GM19463 (cell line): ENCODE measurements at regions not wholly inside any gene's neighbourhood (a gene's known extent, or its start where the extent isn't known, plus 50 kb on each side); places are given as distances from the start of the nearest gene placed in this dataset.
"Not testable (repeated sequence)": the region's sequence is repeated elsewhere in the genome, so short reads cannot be mapped to it uniquely, and the experiment has no call there.

Source experiments
- ATAC-seq: cut with Tn5 transposase; IDR thresholded peaks from one replicate; pipeline ENCODE4 v1.9.1; 2021; ENCODE audit warnings: mild to moderate bottlenecking, moderate library complexity; ENCODE audit not compliant: unreplicated experiment

DNA sequence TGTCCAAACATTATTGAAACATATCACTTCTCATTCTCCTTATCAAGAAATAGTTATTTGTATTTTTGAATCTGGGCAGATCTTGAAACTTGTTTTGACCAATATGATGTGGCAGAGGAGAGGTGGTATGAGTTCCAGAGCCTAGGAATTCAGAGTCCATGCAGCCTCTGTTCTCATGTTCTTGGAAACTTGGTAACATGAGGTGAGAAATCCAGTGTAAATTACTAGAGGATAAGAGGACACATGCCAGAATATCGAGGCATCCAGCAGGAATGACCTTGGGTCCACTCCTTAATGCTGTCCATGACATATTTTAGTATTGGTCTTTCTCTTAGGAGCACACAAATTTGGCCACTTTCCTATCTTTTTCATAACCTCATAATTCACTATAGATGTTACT is 1374.6 kb downstream of the FSCB start:
- ATAC-seq = no peak

DNA sequence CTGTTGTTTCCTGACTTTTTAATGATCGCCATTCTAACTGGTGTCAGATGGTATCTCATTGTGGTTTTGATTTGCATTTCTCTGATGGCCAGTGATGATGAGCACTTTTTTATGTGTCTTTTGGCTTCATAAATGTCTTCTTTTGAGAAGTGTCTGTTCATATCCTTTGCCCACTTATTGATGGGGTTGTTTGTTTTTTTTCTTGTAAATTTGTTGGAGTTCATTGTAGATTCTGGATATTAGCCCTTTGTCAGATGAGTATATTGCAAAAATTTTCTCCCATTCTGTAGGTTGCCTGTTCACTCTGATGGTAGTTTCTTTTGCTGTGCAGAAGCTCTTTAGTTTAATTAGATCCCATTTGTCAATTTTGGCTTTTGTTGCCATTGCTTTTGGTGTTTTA is 1378.7 kb downstream of the FSCB start:
- not testable (repeated sequence) for ATAC-seq

DNA sequence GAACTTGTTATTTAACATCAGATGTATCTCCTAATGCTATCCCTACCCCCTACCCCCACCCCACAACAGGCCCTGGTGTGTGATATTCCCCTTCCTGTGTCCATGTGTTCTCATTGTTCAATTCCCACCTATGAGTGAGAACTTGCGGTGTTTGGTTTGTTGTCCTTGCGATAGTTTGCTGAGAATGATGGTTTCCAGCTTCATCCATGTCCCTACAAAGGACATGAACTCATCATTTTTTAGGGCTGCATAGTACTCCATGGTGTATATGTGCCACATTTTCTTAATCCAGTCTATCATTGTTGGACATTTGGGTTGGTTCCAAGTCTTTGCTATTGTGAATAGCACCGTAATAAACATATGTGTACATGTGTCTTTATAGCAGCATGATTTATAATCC is 1379.2 kb downstream of the FSCB start:
- not testable (repeated sequence) for ATAC-seq

DNA sequence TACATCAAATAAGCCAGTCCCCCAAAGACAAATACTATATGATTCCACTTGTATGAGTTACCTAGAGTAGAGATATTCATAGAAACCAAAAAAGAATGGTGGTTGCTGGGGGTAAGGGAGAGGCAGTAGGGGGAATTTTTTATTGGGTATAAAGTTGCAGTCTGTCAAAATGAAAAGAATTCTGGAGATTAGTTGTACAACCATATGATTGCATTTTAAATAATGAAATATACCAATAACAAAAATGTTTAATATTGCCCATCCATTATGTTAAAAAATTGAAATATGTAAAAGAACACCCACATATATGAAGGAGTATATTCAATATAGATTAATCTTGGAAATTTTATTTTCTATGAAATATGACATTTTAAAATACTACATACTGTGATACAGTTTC is 1383.5 kb downstream of the FSCB start:
- ATAC-seq = no peak

DNA sequence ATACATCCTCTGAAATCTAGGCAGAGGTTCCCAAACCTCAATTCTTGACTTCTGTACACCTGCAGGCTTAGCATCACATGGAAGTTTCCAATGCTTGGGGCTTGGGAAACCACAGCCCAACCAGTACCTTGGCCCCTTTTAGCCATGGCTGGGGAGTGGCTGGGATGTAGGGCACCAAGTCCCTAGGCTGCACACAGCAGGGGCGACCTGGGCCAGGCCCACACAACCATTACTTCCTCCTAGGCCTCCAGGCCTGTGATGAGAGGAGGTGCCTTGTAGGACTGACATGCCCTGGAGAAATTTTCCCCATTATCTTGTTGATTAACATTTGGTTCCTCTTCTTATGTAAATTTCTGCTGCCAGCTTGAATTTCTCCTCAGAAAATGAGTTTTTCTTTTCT is 1387.4 kb downstream of the FSCB start:
- no peak for ATAC-seq

DNA sequence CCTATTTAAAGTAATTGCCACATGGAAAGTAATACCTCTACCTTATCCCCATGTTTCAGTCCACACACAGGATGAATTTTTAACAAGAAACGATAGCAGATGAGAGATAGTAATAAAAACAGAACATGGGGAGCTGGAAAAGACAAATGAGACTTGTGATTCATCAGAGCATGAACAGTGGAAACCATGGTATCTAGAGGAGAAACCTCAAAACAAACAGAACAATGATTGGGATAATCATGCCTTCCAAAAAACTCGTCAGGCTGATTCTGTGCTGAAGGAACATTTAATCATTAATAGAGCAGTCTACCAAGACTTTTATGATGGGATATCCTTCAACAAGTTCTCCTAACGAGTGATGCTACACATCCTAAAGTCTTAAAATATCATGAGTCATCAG is 1390.7 kb downstream of the FSCB start:
- ATAC-seq = no peak

DNA sequence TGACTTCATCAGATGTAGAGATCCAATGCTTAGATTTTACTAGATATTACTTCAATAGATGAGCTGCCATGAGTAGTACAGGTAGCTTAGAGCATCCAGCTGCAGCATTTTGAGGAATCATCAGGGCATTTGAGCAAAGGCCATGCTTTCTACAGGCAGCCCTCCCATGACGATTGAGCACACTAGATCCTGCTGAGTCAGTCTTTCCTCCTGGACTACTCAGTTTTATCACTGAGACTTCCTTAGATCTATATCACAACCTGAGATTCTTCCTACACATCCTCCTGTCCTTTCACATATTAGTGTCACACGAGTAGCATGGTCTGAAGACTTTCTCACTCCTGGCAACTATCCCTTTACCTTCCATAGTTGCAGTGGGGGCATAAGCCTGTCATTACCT is 1401.8 kb downstream of the FSCB start:
- no peak for ATAC-seq

DNA sequence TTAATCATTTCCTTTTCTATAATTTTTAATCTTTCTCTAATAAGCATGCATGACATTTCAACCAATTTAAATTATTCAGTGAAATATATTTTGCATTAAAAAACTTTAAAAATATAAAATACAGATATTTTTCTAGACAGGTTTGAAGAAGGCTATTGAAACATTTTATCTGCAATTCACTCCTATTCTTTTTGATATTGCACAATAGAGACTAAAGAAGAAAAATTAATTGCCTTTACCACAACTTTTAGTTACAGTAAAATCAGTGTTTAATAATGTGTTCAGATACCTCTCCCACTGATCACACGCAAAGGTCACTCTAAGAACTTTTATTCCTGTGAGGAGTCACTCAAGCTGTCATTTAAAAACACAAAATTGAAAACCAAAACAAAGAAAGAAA is 1416.7 kb downstream of the FSCB start:
- no peak for ATAC-seq

DNA sequence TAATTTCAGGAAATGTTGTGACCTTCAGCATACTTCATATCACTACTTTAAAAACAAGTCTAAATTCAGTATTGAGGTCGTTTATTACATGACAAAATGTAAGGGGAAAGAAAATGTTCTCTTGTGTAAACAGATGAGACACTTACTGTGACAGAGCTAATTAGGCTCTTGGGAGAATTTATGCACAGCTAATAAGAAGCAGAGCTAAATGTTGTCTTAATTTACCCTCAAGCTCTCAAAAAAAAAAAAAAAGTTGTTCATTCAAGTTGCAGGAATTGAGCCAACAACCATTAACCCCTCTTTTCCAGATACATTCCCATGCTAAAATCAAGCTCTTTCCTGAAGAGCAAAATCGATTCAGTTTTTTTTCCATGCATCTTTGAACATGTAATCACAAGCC is 1419.4 kb downstream of the FSCB start:
- ATAC-seq = no peak

DNA sequence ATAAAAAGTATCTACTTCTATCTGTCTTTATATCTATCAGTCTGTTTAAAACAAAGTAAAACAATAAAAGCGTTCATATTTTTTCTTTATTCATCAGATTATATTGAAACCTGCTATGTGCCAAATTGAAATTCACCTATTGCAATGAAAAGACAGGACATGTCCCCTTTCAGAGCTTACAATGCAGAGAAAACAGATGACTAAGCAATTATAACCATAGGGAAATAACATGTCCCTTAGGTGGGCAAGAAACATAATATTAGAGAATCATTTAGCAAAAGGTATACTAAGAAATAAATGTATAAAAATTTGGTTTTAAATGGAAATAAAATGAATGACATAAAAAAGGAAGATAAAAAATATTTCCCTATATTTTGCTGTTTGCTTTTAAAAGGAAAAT is 1421.3 kb downstream of the FSCB start:
- ATAC-seq = no peak

DNA sequence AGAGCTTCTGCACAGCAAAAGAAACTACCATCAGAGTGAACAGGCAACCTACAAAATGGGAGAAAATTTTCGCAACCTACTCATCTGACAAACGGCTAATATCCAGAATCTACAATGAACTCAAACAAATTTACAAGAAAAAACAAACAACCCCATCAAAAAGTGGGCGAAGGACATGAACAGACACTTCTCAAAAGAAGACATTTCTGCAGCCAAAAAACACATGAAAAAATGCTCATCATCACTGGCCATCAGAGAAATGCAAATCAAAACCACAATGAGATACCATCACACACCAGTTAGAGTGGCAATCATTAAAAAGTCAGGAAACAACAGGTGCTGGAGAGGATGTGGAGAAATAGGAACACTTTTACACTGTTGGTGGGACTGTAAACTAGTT is 1439.7 kb downstream of the FSCB start:
- ATAC-seq = not testable (repeated sequence)

DNA sequence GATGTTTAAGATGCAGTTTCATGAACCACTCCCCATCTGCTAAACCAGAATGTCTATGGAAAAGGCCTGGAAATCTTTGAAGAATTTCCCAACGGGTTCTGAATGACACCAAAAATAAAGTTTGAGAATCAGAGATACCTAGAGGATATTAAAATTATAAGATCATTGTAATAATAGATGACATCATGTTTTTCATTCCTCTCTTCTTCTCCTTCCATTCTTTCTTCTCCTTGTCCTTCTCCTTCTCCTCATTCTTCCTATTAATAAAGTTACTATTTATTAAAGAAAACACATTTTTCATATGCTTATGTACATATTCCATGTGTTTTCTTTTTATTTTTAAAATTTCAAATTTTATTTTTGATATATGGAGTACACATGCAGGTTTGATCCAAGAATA is 1449.4 kb downstream of the LRFN5 start:
- no peak for ATAC-seq

DNA sequence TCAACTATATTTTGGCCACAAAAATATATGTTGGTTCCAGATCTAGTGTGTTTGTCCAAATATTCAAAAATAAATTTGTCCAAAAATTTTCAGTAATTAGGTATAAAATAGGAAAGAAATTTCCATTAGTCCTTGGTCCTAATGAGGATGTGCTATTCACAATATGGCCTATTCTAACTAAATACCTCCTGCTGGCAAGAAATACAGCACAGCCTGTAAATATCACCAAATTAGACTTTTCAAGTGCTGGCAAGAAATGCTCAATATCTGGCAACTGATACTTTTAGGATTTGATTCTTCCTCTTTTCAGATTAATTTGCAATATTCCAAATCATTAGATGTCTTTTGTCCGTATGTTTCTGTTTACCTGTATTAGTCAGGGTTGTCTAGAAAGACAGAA is 1446.2 kb downstream of the LRFN5 start:
- no peak for ATAC-seq

DNA sequence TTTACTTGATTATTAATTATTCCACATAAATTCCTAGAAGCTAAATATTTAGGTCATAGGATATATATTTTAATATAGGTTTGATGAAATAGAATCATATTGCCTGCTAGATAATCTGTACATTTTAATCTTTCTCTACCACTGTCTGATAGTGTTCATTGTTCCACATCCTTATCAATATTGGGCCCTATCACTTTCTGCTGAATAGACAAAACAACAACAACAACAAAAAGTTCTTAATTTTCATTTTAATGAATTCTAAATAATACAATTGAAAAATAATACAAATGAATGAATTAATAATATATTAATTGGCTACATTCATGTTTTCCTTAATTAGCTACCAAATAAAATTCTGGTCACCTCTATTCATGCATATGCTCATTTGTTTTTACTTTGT is 1437.2 kb downstream of the LRFN5 start:
- no peak for ATAC-seq

DNA sequence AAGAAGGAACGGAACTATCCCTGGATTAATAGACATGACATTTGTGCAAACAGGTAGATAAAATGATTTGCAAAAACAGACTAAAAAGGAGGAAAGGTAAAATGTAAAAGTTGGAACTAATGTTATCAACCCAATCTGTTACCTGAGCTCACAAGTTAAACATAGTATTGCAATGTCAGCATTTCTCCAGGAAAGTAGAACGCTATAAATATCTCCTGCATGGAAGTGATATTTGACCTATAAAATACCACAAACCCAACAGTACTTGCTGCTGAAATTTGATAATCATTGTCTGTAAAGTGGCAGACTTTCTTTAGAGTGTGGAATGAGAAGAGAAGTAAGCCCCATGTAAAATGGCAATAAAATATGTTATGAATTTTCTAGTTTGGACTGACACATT is 1435.7 kb downstream of the LRFN5 start:
- ATAC-seq = no peak

DNA sequence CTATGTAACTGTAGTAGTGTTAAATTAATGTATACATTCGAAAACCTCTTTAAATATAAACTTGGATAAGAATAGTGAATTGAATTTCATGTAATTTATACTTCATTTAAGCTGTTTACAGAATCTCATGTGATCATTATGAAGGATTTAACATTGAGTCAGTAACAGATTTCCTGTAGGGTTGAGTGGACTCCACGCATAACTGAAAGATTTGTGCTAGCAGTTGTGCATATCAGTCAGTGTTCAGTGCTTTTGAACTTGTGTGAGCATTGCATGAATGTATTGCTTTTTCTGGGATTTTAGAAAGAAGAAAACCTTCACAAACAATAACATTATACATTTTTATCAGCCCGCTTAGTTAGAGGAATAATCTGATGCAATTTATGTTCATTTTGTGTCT is 1435.3 kb downstream of the LRFN5 start:
- no peak for ATAC-seq

DNA sequence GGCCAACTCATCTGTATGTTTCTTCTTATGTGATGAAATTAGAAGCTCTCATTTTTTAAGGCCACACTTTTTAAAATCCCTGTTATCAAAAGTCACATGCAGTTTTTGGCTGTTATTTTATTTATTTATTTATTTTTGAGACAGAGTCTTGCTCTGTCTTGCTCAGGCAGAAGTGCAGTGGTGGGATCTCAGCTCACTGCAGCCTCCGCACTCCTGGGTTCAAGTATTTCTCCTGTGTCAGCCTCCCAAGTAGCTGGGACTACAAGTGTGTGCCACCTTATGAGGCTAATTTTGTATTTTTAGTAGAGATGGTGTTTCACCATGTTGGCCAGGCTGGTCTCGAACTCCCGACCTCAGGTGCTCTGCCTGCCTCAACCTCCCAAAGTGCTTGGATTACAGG is 1434.5 kb downstream of the LRFN5 start:
- ATAC-seq = no peak

DNA sequence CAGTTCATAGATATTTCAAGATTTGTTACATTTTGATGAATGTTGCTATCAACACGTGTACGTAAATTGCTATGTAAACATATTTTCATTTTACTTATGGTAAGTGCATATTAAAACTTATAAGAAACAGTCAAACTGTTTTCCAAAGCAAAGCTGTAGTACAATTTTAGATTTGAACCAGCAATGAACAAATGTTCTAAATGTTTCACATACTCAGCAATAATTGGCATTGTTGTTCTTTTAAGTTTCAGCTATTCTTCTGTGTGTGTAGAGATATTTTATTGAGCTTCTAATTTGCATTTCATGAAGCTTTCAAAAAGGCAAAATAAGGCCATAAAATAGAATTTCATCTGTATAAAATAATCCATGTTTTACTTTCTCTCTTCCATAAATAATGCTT is 1433.2 kb downstream of the LRFN5 start:
- no peak for ATAC-seq

DNA sequence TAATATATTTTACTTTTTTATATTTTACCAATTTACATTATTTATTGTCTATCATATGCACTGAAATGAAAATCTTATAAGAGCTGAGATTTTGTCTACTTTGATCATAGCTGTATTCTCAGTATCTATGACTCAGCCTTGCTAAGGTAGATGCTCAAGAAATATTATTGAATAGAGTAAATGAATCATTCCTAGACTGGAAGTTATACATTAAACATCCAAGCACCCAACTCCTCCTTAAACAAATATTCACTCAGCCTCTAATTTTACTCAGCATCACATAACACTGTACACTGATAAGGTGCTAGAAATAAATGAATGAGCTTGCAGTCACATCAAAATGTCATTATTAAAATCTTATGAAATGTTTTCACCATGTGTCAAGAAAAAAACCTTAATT is 1424.9 kb downstream of the LRFN5 start:
- no peak for ATAC-seq

DNA sequence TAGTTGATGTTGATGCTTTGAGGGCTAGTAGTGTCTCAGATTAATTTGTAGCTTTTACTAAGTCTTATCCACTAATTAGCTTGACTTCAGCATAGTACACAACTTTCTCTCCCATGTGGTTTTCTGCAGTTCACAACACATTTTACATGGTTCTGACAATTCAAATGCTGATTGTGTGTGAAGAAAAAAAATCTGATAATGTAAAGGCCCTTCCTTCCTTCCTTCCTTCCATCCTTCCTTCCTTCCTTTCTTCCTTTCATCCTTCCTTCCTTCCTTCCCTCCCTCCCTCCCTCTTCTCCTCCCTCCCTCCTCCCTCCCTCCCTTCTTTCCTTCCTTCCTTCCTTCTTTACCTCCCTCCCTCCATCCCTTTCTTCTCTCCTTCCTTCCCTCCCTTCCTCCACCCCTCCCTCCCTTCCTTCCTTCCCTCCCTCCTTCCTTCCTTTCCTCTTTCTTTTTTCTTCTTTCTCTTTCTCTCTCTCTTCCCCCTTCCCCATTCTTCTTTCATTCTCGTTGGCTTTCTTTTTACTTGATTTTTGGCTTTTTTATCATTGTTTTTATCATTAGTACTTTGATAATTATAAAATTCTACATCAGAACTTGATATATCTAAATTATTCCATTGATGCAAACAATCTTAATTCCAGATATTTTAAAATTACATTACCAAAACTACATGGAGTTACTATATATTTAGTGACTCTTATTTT is 1415.6 kb downstream of the LRFN5 start:
- no peak for ATAC-seq

DNA sequence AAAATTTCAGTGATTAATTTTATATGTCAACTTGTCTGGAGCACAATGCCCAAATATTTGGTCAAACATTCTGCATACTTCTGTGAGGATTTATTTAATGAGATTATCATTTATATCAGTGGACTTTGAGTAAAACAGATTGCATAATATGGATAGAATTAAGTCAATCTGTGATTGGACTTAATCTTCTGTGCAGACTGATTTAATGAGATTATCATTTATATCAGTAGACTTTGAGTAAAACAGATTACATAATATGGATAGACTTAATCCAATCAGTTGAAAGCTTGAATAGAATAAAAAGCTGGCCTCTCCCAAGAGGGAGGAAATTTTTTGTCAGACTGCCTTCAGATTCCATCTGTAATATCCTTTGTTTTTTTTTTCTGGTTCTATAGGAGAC is 1413.2 kb downstream of the LRFN5 start:
- no peak for ATAC-seq

DNA sequence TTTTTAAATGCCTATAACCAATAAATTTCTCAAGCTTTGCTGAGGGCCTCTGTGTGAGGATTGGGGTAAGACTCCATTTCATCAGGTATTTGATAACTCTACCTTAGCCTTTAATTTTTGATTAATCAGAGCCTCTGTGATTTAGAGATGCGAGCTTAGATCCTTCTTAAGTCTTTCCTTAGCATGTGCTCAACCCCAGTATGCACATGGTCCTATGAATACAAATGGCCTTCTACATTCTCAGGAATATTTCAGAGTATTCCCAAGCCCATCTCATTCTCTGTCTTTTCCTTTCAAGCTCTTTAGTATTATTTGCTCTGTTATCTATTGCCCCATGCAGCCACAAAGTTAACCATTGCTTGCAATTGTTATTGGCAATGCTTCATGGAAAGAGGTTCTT is 1407.7 kb downstream of the LRFN5 start:
- no peak for ATAC-seq

DNA sequence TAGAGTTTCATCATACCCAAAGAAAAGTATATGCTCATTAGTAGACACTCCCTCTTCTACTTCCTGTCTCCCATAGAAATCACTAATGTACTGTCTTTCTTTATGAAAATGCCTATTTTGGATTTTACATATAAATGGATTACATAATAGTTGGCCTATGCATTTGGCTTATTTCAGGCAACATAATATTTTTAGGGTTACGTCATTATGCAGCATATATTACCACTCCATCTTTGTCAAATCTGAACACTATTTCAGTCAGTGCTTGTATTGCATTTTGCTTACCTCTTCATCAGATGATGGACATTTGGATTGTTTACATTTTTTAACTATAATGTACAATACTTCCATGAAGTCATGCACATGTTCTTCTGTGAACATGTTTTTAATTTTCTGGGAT is 1406.1 kb downstream of the LRFN5 start:
- ATAC-seq = no peak
